ENCODE measurements at regions not wholly inside any gene's neighbourhood (a gene's known extent, or its start where the extent isn't known, plus 50 kb on each side); places are given as distances from the start of the nearest gene placed in this dataset. TPM values are rescaled to one million over a fixed set of nuclear protein-coding genes. Genes with fewer than 3 reads are reported as not detected.
A peak's percentile ranks its signal among the peaks of the same experiment; 100 is the strongest.

DNA sequence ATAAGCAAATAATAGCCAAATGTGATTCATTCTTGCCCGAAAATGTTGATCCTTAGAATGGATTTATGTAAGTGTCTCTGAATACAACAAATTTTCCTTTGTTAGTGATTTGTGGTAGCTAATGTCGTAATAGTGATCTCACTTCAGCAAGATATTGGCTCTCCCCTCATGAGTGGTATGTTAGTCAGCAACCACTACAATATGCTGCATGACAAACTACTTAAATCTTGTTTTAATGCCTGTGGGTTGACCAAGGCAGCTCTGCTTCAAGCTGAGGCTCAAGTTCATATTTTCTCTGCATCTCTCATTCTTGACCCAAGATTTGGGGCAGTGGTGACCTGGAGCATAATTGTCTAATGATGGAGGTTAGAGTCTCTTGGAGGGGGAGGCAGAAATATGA lies 49.8 kb upstream of the GALNT15 start:
- no peak overlapping the region for H3K4me3 ChIP-seq (replicated peaks in 1 of 3; ENCODE audit: insufficient read depth in 1 of 3, low read depth in 1 of 3, low read length in 3 of 3)
- no peaks in the 10 kb centered on the region for H4K20me1 ChIP-seq (replicated peaks; ENCODE audit: control insufficient read depth, extremely low read depth, insufficient read depth, low read length)
- H3K4me2 ChIP-seq (ENCODE audit: insufficient read depth, low read length): no peak overlapping the region
- no peaks in the 10 kb centered on the region for H3K27me3 ChIP-seq (ENCODE audit: control insufficient read depth in 2 of 2, insufficient read depth in 2 of 2, low read length in 2 of 2)
- dilution Hi-C loops (cut with MboI; ENCODE audit: extremely low pct_ligation_motif_present, low sequenced_read_pairs) (no loop called here), intact Hi-C loops (cut with micrococcal nuclease) (loop anchor here (5.0 kb wide), 1 partner anchor 977 kb away; no protein-coding TSS in a partner anchor)
- no peak overlapping the region for H3K27ac ChIP-seq (ENCODE audit: insufficient read depth, low read depth, low read length)
- no peaks in the 10 kb centered on the region for H3K9me1 ChIP-seq (replicated peaks; ENCODE audit: control insufficient read depth, extremely low read depth, insufficient read depth, low read length)
- ChIA-PET POLR2A (no interaction called here), CTCF (interaction anchor here (1.5 kb wide), 1 partner anchor 75 kb away, joined by 6 read pairs; no protein-coding TSS in a partner anchor)
- H3K9me3 ChIP-seq (replicated peaks; ENCODE audit: control insufficient read depth, insufficient read depth, low read length): no peaks in the 10 kb centered on the region
- BruUV-seq (replicated peaks): no TSS peak
- H3K79me2 ChIP-seq (ENCODE audit: control insufficient read depth, insufficient read depth, low read length): no peaks in the 10 kb centered on the region
- FAIRE-seq: no peak
- H3K9ac ChIP-seq (replicated peaks; ENCODE audit: extremely low read depth, insufficient read depth, low read length): no peak overlapping the region
- no peak overlapping the region for H2AFZ ChIP-seq (ENCODE audit: low read depth, low read length)
- TF ChIP-seq MYC (IDR thresholded peaks at IDR 0.05; ENCODE audit: low read depth, low read length) (no peak), FOS (IDR thresholded peaks at IDR 0.05; ENCODE audit: borderline replicate concordance, insufficient read depth, low read length) (peak; percentile 31), EZH2 (IDR thresholded peaks at IDR 0.05; ENCODE audit: borderline replicate concordance, low read depth, low read length, severe bottlenecking) (no peak), JUN (IDR thresholded peaks at IDR 0.05; ENCODE audit: borderline replicate concordance, insufficient read depth, insufficient read length, low read depth) (no peak), GATA2 (IDR thresholded peaks at IDR 0.05; ENCODE audit: insufficient read depth, insufficient read length, low read depth, low read length) (no peak)
- TF ChIP-seq, protein P1, sequence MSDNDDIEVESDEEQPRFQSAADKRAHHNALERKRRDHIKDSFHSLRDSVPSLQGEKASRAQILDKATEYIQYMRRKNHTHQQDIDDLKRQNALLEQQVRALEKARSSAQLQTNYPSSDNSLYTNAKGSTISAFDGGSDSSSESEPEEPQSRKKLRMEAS (IDR thresholded peaks at IDR 0.05; ENCODE audit: insufficient read depth, insufficient read length): no peak
- H3K4me1 ChIP-seq (ENCODE audit: control insufficient read depth, extremely low read depth, insufficient read depth, low read length): peaks cover 2% of the 10 kb centered on the region
- no peaks in the 10 kb centered on the region for H3K36me3 ChIP-seq (ENCODE audit: control insufficient read depth in 2 of 2, extremely low read depth in 1 of 2, insufficient read depth in 2 of 2, low read length in 2 of 2)
- DNase-seq (ENCODE audit: low read depth, low spot score): no peak

MicroRNAs encoded in the stretch of these regions (microRNA counts, 767-probe panel; counts per million panel counts)
- microRNA hsa-miR-563: 723 counts per million, percentile 96 among the panel's probes with 10 or more counts

Small RNA genes in the stretch of these regions (microRNA-seq; reads per million reads assigned to microRNA genes)
- not detected for gene MIR563 (ENCODE audit: borderline number of aligned reads, borderline replicate concordance)

Small RNA genes in the stretch of these regions (small RNA-seq; reads per million reads assigned to genes)
- gene MIR563 (ENCODE audit: insufficient read depth, insufficient read length, low read depth, low replicate concordance): not detected

Measured in endothelial cell of umbilical vein (primary cell).